ENCODE measurements at regions not wholly inside any gene's neighbourhood (a gene's known extent, or its start where the extent isn't known, plus 50 kb on each side); places are given as distances from the start of the nearest gene placed in this dataset.

DNA sequence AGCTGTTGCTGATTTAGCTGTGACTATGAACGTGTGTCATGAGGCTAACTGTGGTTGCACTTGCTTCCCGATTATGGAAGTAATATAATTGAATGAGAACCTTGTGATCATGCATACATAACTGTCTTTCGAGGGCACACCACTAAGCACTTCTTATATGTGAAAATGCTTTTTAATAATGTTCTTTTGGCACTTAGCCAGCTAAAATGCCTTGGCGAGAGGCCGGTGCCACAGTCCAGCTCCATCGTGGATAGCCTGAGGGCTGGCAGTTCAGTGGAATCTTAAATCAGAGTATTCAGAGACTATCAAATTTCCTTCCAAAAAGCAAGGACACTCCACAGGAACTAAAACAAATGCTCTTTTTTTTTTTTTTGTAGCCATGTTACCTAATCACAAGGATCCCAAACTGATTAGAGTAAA, 161.6 kb upstream of the FRMD4B start:
- Mint-ChIP-seq H3K4me1 (peaks cover 4% of the 10 kb centered on the region), H3K27me3 (ENCODE audit: low read depth) (peaks cover 79% of the 10 kb centered on the region), H3K9me3 (no peaks in the 10 kb centered on the region), H3K36me3 (no peaks in the 10 kb centered on the region), H3K4me3 (no peak overlapping the region), H3K27ac (no peak overlapping the region)
- no peak for TF ChIP-seq CTCF (IDR thresholded peaks at IDR 0.05; ENCODE audit: unreplicated experiment)
- DNase-seq (ENCODE audit: low spot score in 2 of 2, unreplicated experiment in 2 of 2), result no peak

DNA sequence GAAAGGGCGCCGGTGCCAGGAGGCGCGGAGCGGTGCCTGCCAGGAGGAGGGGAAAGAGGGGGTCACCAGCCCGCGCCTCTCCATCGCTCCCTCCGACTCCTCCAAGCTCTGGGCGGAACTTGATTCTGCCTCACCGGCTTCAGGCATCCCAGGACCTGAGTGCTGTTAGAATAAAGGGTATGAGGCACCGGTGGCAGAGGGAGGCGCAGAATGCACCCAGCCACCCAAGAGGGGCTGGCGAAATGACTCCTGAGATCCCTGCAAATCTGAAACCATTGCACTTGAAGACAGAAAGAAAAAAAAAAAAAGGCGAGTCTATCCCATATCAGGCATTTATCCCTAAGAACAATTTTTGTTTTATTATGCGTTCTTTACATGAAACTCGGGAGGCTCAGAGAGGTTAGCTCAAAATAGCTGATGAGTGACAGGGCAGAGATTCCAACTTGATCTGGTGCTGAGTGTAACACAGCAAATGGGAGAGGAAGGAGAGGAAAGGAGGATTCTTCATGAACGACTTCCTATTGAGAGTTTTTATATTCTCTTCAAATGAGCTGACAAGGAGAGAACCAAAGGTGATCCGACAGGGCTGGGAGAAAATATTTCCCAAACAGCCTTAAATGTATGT, 157.0 kb upstream of the FRMD4B start:
- Mint-ChIP-seq H3K4me1 (peaks cover 20% of the 10 kb centered on the region), H3K4me3 (peak overlapping the region; percentile 66), H3K27ac (no peak overlapping the region), H3K27me3 (ENCODE audit: low read depth) (peaks cover 84% of the 10 kb centered on the region), H3K9me3 (no peaks in the 10 kb centered on the region), H3K36me3 (no peaks in the 10 kb centered on the region)
- no peak for TF ChIP-seq CTCF (IDR thresholded peaks at IDR 0.05; ENCODE audit: unreplicated experiment)
- no peak for DNase-seq (ENCODE audit: low spot score in 2 of 2, unreplicated experiment in 2 of 2)

GRCh38 chr3:69542089-69542804, 156.4 kb upstream of the FRMD4B start:
- H3K4me1 Mint-ChIP-seq, result peaks cover 20% of the 10 kb centered on the region
- no peak overlapping the region for H3K27ac Mint-ChIP-seq
- no peak for TF ChIP-seq CTCF (IDR thresholded peaks at IDR 0.05; ENCODE audit: unreplicated experiment)
- peaks cover 86% of the 10 kb centered on the region for H3K27me3 Mint-ChIP-seq (ENCODE audit: low read depth)
- H3K4me3 Mint-ChIP-seq, result peak overlapping the region; percentile 67
- peak in 1 of 2 experiments; percentile 49 for DNase-seq (ENCODE audit: low spot score in 2 of 2, unreplicated experiment in 2 of 2)
- no peaks in the 10 kb centered on the region for H3K36me3 Mint-ChIP-seq
- no peaks in the 10 kb centered on the region for H3K9me3 Mint-ChIP-seq

DNA sequence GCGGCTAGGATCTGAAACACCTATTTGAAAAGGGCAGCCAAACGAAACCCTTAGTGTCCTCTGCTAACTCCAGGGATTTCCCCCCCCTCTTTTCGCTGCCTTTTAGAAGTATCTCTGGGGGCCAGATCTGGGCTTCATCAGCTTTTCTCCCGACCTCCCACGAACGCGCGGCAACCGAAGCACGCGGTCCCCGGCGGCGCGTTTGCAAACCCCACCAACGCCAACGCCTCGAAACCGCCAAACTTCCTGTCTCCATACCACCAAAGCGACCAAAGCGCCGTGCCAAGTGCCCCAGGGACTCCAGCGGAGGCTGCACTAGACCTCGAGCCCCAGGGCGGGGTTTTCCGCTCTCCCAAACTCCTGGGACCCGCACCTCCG, 155.8 kb upstream of the FRMD4B start:
- H3K27ac Mint-ChIP-seq, result no peak overlapping the region
- DNase-seq (ENCODE audit: low spot score in 2 of 2, unreplicated experiment in 2 of 2), result no peak
- peak overlapping the region; percentile 67 for H3K4me3 Mint-ChIP-seq
- no peak for TF ChIP-seq CTCF (IDR thresholded peaks at IDR 0.05; ENCODE audit: unreplicated experiment)
- no peaks in the 10 kb centered on the region for H3K36me3 Mint-ChIP-seq
- H3K27me3 Mint-ChIP-seq (ENCODE audit: low read depth), result peaks cover 89% of the 10 kb centered on the region
- peaks cover 20% of the 10 kb centered on the region for H3K4me1 Mint-ChIP-seq
- no peaks in the 10 kb centered on the region for H3K9me3 Mint-ChIP-seq

DNA sequence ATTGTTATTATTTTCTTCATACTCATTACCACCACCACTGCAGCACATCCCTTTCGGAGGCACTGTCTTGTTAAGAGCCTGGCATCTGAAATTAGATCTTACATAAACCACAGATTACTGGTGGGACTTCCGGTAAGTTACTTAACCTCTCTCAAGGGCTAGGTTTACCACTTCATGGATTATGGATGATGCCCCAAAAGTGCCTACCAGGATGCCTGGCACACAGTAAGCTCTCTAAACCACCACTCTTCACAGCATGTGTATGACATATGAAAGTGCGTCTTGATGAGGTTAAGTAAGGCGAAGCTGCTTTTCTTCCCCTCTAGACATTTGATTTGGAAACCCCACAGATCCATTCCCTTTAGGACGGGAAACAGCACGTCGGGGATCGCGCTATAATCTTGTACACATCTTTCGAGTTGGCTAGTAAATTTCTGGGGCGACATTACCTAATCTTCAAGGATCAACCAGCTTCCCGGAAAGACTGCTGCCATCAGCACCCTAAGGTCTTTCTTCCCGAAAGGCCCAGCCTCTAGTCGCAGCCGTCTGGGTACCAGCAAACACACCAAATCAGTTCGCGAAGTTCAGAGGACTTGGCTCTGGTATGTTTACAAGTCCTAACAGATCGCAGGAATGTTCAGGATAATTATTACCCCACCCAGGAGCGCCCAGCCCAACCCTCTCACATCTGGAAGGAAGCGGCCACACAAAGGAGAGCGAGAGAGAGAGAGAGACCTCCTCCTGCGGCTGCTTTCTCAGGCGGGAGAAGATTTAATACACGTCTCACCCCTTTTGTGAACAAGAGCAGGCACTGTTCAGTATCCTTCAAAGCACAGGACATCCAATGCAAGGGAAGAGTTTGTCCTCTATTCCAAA, 155.1 kb upstream of the FRMD4B start:
- H3K27ac Mint-ChIP-seq, result no peak overlapping the region

More for the DNA sequence above, 155.1 kb upstream of the FRMD4B start:
- H3K4me3 Mint-ChIP-seq, result peak overlapping the region; percentile 67
- H3K36me3 Mint-ChIP-seq, result no peaks in the 10 kb centered on the region
- no peak for TF ChIP-seq CTCF (IDR thresholded peaks at IDR 0.05; ENCODE audit: unreplicated experiment)
- H3K9me3 Mint-ChIP-seq, result no peaks in the 10 kb centered on the region
- no peak for DNase-seq (ENCODE audit: low spot score in 2 of 2, unreplicated experiment in 2 of 2)
- peaks cover 84% of the 10 kb centered on the region for H3K27me3 Mint-ChIP-seq (ENCODE audit: low read depth)
- H3K4me1 Mint-ChIP-seq, result peaks cover 20% of the 10 kb centered on the region

All from mesothelial cell of epicardium (in vitro differentiated cells).